ENCODE measurements at regions not wholly inside any gene's neighbourhood (a gene's known extent, or its start where the extent isn't known, plus 50 kb on each side); places are given as distances from the start of the nearest gene placed in this dataset.
A peak's percentile ranks its signal among the peaks of the same experiment; 100 is the strongest.
"Not testable (repeated sequence)": the region's sequence is repeated elsewhere in the genome, so short reads cannot be mapped to it uniquely, and the experiment has no call there.

GRCh38 chr15:23835953-23836352 lies 148.8 kb upstream of the NDN start:
- no peak for DNase-seq
- in situ Hi-C loops (cut with MboI; ENCODE audit: low pct_unique_long_range_greater_than_20kb, low sequenced_read_pairs) = no loop called here

GRCh38 chr15:23839893-23840474 lies 152.9 kb upstream of the NDN start:
- in situ Hi-C loops (cut with MboI; ENCODE audit: low pct_unique_long_range_greater_than_20kb, low sequenced_read_pairs) = no loop called here
- DNase-seq = no peak

GRCh38 chr15:23846218-23846617 lies 159.1 kb upstream of the NDN start:
- in situ Hi-C loops (cut with MboI; ENCODE audit: low pct_unique_long_range_greater_than_20kb, low sequenced_read_pairs) = no loop called here
- DNase-seq = no peak

GRCh38 chr15:23850666-23851065 lies 163.6 kb upstream of the NDN start:
- no peak for DNase-seq
- in situ Hi-C loops (cut with MboI; ENCODE audit: low pct_unique_long_range_greater_than_20kb, low sequenced_read_pairs) = no loop called here

GRCh38 chr15:23851921-23852320 lies 164.8 kb upstream of the NDN start:
- DNase-seq = no peak
- in situ Hi-C loops (cut with MboI; ENCODE audit: low pct_unique_long_range_greater_than_20kb, low sequenced_read_pairs) = no loop called here

- DNase-seq = no peak
- in situ Hi-C loops (cut with MboI; ENCODE audit: low pct_unique_long_range_greater_than_20kb, low sequenced_read_pairs) = no loop called here
These were observed 166.2 kb upstream of the NDN start for GRCh38 chr15:23853286-23853685.

GRCh38 chr15:23854203-23854911 lies 167.3 kb upstream of the NDN start:
- in situ Hi-C loops (cut with MboI; ENCODE audit: low pct_unique_long_range_greater_than_20kb, low sequenced_read_pairs) = no loop called here
- no peak for DNase-seq

GRCh38 chr15:23854912-23855659 lies 168.0 kb upstream of the NDN start:
- in situ Hi-C loops (cut with MboI; ENCODE audit: low pct_unique_long_range_greater_than_20kb, low sequenced_read_pairs) = no loop called here
- DNase-seq = no peak

- in situ Hi-C loops (cut with MboI; ENCODE audit: low pct_unique_long_range_greater_than_20kb, low sequenced_read_pairs) = no loop called here
- DNase-seq = no peak
These were observed 168.8 kb upstream of the NDN start for GRCh38 chr15:23855947-23856346.

- in situ Hi-C loops (cut with MboI; ENCODE audit: low pct_unique_long_range_greater_than_20kb, low sequenced_read_pairs) = no loop called here
- DNase-seq = peak; percentile 62
These were observed 170.0 kb upstream of the NDN start for GRCh38 chr15:23857028-23857641.

- DNase-seq = no peak
- in situ Hi-C loops (cut with MboI; ENCODE audit: low pct_unique_long_range_greater_than_20kb, low sequenced_read_pairs) = no loop called here
These were observed 171.9 kb upstream of the NDN start for GRCh38 chr15:23859008-23859407.

- no peak for DNase-seq
- in situ Hi-C loops (cut with MboI; ENCODE audit: low pct_unique_long_range_greater_than_20kb, low sequenced_read_pairs) = no loop called here
These were observed 173.5 kb upstream of the NDN start for GRCh38 chr15:23860290-23861245.

GRCh38 chr15:23866832-23867231 lies 179.7 kb upstream of the NDN start:
- DNase-seq = peak; percentile 35
- in situ Hi-C loops (cut with MboI; ENCODE audit: low pct_unique_long_range_greater_than_20kb, low sequenced_read_pairs) = no loop called here

- in situ Hi-C loops (cut with MboI; ENCODE audit: low pct_unique_long_range_greater_than_20kb, low sequenced_read_pairs) = no loop called here
- no peak for DNase-seq
These were observed 182.3 kb upstream of the NDN start for GRCh38 chr15:23869396-23869795.

GRCh38 chr15:23873613-23874012 lies 186.5 kb upstream of the NDN start:
- in situ Hi-C loops (cut with MboI; ENCODE audit: low pct_unique_long_range_greater_than_20kb, low sequenced_read_pairs); DNase-seq: not testable (repeated sequence)

- DNase-seq = no peak
These were observed 190.7 kb upstream of the NDN start for GRCh38 chr15:23877502-23878412.

GRCh38 chr15:23881291-23881690 lies 194.2 kb upstream of the NDN start:
- in situ Hi-C loops (cut with MboI; ENCODE audit: low pct_unique_long_range_greater_than_20kb, low sequenced_read_pairs) = no loop called here
- no peak for DNase-seq

More at GRCh38 chr15:23877502-23878412, 190.7 kb upstream of the NDN start:
- in situ Hi-C loops (cut with MboI; ENCODE audit: low pct_unique_long_range_greater_than_20kb, low sequenced_read_pairs) = no loop called here

GRCh38 chr15:23890218-23890617 lies 203.1 kb upstream of the NDN start:
- DNase-seq = no peak
- in situ Hi-C loops (cut with MboI; ENCODE audit: low pct_unique_long_range_greater_than_20kb, low sequenced_read_pairs) = no loop called here

Data from KBM-7 (cell line).